ENCODE measurements at regions not wholly inside any gene's neighbourhood (a gene's known extent, or its start where the extent isn't known, plus 50 kb on each side); places are given as distances from the start of the nearest gene placed in this dataset.

DNA sequence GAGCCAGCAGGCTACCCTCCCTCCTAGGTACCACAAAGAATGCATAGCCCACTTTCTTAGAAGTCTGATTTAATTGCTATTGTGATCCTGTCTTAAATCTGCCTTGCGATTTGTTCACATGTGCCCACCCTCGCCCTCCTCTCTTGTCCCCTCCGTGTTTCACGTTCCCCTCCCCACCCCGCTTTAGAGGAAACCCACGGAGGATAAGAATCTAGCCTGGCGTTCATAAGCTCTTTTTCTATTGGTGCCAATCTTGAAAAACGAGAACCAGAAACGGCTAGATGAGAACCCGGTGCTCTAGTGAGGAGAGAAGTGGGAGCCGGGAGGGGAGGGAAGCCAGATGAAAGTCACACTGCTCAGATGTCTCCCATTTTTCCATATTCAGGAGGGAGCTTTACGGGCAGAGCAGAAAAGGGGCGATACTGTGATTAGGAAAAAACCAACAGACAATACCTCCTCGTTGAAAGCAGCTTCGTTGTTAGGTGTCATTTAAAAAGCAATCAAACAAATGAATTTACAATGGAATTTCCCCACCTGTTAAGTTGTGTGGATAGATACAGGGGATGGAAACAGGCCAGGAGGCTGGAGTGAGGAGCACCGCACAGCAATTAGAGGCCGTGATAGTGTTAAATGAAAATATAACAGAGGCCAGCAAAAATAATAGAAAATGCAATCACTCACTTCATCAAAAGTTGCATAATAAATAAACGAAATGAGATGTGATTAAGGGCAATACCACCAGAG is 272.1 kb downstream of the GATA3 start:
- FAIRE-seq (no peak), DNase-seq (ENCODE audit: low read depth, low spot score) (no peak), ATAC-seq (no peak)
- Histone ChIP-seq H3K27me3 (replicated peaks in 1 of 2; ENCODE audit: control insufficient read depth in 2 of 2, insufficient read depth in 2 of 2, low read length in 1 of 2) (no peaks in the 10 kb centered on the region; a peak in 3 of 4 replicates), H4K20me1 (ENCODE audit: control insufficient read depth, insufficient read depth) (no peaks in the 10 kb centered on the region), H3K9ac (ENCODE audit: control insufficient read depth, insufficient read depth, low read length) (no peak overlapping the region), H2AFZ (ENCODE audit: control insufficient read depth, low read depth, low read length) (no peak overlapping the region), H3K4me3 (no peak overlapping the region), H3K79me2 (ENCODE audit: control insufficient read depth, insufficient read depth, low read length) (no peaks in the 10 kb centered on the region), H3K4me2 (ENCODE audit: control insufficient read depth, insufficient read depth) (no peak overlapping the region), H3K4me1 (ENCODE audit: control insufficient read depth, insufficient read depth, low read length) (no peaks in the 10 kb centered on the region), H3K27ac (ENCODE audit: control insufficient read depth, insufficient read depth) (no peak overlapping the region), H3K9me3 (replicated peaks; ENCODE audit: control insufficient read depth, insufficient read depth, low read length) (no peaks in the 10 kb centered on the region; the same call in 2 of the 3 replicates), H3K36me3 (ENCODE audit: control insufficient read depth in 2 of 2, insufficient read depth in 2 of 2, low read length in 1 of 2) (no peaks in the 10 kb centered on the region)
- SMC1A ChIA-PET (ENCODE audit: uncharacterized antibody, unreplicated experiment) = no interaction called here
- POLR2A ChIA-PET = no interaction called here
- intact Hi-C loops (cut with micrococcal nuclease; ENCODE audit: unreplicated experiment) = no loop called here
- RAD21 ChIA-PET (ENCODE audit: unreplicated experiment) = no interaction called here
- CTCF ChIA-PET = interaction anchor here (0.8 kb wide), 1 partner anchor 57 kb away, joined by 3 read pairs; no protein-coding TSS in a partner anchor
- BruUV-seq (replicated peaks) = no TSS peak
- TF ChIP-seq ATF7 (IDR thresholded peaks at IDR 0.05; ENCODE audit: low read depth) = no peak
- TF ChIP-seq RFX5 (IDR thresholded peaks at IDR 0.05; ENCODE audit: low read depth, low read length) = no peak
- TF ChIP-seq DPF2 (IDR thresholded peaks at IDR 0.05) = no peak
- TF ChIP-seq FOS (IDR thresholded peaks at IDR 0.05; ENCODE audit: borderline replicate concordance, extremely low read depth, insufficient read length) = no peak
- no peak for TF ChIP-seq NR2C2 (IDR thresholded peaks at IDR 0.05; ENCODE audit: borderline replicate concordance, control insufficient read depth, insufficient read length, low read depth)
- TF ChIP-seq EED (IDR thresholded peaks at IDR 0.05; ENCODE audit: low read depth) = no peak
- TF ChIP-seq, protein P1, sequence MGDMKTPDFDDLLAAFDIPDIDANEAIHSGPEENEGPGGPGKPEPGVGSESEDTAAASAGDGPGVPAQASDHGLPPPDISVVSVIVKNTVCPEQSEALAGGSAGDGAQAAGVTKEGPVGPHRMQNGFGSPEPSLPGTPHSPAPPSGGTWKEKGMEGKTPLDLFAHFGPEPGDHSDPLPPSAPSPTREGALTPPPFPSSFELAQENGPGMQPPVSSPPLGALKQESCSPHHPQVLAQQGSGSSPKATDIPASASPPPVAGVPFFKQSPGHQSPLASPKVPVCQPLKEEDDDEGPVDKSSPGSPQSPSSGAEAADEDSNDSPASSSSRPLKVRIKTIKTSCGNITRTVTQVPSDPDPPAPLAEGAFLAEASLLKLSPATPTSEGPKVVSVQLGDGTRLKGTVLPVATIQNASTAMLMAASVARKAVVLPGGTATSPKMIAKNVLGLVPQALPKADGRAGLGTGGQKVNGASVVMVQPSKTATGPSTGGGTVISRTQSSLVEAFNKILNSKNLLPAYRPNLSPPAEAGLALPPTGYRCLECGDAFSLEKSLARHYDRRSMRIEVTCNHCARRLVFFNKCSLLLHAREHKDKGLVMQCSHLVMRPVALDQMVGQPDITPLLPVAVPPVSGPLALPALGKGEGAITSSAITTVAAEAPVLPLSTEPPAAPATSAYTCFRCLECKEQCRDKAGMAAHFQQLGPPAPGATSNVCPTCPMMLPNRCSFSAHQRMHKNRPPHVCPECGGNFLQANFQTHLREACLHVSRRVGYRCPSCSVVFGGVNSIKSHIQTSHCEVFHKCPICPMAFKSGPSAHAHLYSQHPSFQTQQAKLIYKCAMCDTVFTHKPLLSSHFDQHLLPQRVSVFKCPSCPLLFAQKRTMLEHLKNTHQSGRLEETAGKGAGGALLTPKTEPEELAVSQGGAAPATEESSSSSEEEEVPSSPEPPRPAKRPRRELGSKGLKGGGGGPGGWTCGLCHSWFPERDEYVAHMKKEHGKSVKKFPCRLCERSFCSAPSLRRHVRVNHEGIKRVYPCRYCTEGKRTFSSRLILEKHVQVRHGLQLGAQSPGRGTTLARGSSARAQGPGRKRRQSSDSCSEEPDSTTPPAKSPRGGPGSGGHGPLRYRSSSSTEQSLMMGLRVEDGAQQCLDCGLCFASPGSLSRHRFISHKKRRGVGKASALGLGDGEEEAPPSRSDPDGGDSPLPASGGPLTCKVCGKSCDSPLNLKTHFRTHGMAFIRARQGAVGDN (IDR thresholded peaks at IDR 0.05) = no peak
- no peak for TF ChIP-seq FOXM1 (IDR thresholded peaks at IDR 0.05; ENCODE audit: low read depth, low read length)
- TF ChIP-seq IRF5 (IDR thresholded peaks at IDR 0.05; ENCODE audit: borderline replicate concordance) = no peak
- no peak for TF ChIP-seq KLF5 (IDR thresholded peaks at IDR 0.05; ENCODE audit: partially characterized antibody)
- whole genome bisulfite sequencing (ENCODE audit: insufficient coverage, insufficient replicate concordance, low lambda C conversion rate, missing lambda C conversion rate) = 11% methylated on average over 18 of the region's 18 CpGs
- in situ Hi-C loops (cut with MboI) = no loop called here
